EH (cell line): ENCODE measurements at regions not wholly inside any gene's neighbourhood (a gene's known extent, or its start where the extent isn't known, plus 50 kb on each side); places are given as distances from the start of the nearest gene placed in this dataset.

Source experiments
- DNase-seq: peaks from one replicate; pipeline ENCODE4 v3.0.0-alpha.2; 2015; ENCODE audit warnings: low read depth

DNA sequence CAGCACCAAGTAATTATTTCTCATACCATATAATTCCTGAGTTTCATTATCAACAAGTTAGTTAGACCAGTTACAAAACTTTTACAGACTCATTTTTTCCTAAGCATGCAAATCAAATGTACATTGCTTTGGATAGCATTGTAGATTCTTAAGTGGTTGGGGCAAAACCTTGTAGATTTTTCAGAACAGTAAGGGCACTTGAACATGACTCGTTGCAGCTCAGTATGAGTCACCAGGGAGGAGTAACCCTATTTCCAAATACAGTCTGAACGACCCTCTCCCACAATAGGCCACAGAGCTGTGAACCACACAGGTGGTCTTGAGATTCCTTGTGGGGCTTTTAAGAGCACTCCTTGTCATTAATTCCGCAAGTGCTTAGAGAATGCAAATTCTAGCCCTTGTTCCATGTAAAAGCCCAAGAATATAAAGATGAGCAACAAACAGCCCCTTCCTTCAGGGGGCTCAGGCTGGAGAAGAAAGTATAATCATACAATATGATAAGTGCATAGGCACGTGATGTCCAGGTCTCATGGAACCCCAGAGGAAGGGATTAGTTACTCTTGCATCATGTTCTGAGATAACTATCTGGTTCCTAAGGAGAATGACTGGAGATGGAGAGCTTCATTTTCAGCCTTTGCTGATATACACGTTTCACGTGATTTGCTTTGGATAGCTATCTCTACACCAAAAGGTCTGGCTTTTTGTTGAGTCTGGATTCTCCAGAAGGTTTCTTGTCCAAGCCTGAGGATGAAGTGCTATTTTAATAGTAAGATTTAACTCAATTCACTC, 295.7 kb downstream of the KCNN2 start:
- no peak for DNase-seq

DNA sequence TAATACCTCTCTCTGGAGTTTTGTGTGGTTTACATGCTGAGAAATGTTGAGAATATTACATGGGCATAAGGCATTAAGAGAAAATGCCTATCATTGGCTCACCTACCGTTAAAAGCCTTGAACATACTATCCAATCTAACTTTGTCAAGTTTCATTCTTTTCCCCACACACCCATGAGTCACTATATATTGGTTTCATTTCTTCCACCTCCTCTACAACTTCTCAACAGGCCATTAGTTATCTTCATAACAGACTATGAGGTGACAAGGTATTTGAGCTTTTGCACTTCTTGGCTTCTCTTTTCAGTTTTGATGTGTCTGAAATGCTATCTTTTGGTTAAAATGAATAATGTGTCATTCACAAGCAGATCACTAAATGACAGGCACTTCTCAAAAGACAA, 288.0 kb downstream of the KCNN2 start:
- no peak for DNase-seq

DNA sequence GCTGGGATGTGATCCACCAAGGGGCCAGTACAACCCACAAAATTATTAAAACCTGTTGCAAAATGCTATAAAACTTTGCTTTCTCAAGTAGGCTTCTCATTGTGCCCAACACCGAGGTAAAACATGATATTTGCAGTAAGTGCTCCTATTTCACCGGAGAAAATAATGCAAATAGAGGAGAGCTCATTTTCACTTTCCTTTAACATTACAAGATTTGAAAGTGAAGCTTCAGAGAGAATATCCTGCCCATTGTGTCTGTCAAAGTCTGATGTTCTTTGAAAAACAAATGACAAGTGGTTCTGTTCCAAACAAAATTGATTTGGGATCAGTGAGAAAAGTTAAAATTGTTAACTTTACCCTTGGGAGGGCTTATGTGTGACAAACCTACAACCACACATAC, 287.1 kb downstream of the KCNN2 start:
- DNase-seq, result no peak

DNA sequence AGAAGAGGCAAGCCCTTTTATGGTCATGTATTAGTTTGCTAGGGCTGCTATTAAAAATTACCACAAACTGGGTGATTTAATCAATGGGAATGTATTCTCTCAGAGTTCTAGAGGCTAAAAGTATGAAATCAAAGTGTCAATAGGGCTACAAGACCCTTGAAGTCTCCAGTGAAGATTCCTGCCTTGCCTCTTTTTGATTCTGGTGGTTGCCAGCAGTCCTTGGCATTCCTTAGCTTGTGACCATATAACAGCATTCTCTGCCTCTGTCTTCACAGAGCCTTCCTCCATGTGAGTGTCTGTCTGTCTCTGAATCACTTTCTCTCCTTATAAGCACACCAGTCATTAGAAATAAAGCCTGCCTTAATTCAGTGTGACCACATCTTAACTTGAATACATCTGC, 282.7 kb downstream of the KCNN2 start:
- no peak for DNase-seq

DNA sequence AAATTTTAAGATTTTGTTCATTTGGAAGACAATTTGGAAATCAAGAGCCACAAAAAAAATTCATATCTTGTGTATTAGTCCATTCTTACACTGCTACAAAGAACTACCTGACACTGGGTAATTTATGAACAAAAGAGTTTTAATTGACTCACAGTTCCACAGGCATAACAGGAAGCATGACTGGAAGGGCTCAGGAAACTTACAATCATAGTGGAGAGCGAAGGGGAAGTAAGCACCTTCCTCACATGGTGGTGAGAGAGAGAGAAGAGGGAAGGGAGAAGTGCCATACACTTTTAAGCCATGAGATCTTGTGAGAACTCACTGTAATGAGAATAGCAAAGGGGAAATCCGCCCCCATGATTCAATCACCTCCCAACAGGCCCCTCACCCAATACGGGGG, 274.4 kb downstream of the KCNN2 start:
- no peak for DNase-seq

DNA sequence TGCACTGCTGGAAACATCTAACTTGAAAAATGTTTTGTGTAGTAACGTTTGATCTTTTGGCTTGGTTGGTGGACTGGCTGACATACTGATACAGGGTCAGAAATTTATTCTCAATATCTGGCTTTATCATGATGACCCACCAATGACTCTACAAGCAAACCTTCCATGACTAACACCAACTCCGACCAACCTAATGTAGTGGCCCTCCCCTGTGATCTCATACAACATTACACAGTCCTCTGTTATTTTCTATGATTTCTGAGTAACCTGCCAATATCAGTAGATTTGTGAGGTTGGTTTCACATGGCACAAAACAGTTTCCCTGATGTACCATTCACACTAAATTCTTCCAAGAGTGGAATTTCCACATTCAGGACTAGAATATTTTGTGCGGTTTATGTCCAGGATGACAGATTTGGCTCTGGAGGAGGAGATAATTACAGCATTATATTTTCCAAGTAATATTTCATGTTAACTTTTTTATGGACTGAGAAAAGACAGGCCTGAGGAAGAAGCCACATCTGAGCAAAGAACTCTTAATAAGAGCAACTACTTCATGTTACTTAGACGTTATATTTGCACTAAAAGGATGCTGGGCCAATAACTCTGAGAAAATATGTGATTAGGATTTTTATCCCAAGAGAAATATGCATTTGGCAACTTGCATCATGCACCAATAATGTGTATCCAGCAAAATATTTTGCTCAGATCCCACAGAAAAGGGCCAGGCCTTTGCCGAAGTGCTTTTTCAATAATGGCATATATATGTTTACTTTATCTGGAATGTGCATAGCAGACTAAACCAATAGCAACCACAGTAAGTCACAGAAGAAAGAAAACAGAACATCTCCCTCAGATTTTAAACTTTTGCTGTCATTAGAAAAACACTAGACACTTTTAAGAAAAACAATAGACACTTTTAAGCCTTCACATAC, 273.4 kb downstream of the KCNN2 start:
- DNase-seq, result no peak

DNA sequence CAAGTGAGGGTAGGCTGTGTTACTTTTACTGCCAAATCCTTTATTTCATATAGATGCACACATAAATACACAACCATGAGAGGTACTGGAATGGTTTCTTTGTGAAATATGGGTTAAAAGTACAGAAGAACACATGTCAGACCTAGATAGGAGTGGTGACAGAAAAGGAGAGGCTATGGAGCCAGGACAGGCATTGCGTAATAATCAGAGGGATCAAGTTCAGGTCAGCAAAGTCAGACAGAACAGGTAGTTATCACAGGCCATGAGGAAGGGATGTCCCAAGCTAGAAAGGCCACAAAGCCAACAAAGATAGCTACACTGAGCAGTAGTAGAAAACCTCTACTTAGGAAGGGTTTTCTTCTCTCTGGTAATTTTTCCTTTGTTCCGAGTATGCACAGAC, 272.6 kb downstream of the KCNN2 start:
- DNase-seq, result no peak

DNA sequence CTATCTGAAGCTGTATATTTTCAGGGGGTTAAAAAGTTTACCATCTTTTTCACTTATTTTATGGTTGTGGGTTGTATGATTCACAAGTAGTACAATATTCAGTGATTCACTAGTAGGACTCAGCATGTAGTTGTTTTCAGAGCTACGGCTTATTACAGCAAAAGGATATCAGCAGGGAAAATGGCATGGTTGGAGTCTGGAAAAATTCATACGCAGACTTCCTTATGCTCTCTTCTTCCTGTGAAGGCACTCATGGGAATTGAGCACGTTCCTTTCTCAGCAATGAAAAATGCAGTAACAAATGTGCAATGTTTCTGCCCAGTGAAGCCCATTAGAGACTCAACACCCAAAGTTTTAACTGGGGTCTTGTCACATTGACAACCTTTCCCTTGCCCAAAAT, 250.5 kb downstream of the KCNN2 start:
- no peak for DNase-seq

DNA sequence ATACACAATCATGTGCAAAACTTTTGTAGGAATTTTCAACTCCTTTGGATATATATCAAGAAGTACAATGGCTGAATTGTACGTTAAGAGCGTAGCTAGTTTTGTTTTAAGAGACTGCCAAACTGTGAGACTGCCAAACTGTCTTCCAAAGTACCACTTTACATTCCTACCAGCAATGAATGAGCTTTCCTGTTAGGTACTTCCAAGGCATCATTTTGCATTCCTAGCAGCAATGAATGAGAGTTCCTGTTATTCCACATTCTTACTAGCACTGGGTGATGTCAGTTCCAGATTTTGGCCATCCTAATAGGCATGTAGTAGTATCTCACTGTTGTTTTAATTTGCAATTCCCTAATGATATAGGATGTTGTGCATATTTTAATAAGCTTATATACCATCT, 219.3 kb downstream of the KCNN2 start:
- DNase-seq, result no peak

DNA sequence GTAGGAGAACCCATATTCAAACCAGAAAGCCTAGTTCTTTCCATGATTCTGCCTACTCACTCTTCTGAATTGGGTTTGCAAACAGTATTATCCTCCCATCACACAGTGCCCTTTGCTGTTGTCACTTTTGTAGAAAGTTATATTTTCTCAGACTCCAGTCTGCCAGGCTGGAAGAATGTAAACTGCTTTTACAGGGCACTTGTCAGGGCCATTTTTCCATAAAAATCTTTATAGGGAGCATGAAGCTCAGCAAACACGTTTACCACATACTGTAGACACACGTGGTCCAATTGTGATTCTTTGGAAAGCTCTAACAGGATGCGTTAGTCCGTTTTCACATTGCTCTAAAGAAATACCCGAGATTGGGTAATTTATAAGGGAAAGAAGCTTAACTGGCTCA, 204.0 kb downstream of the KCNN2 start:
- DNase-seq, result no peak

DNA sequence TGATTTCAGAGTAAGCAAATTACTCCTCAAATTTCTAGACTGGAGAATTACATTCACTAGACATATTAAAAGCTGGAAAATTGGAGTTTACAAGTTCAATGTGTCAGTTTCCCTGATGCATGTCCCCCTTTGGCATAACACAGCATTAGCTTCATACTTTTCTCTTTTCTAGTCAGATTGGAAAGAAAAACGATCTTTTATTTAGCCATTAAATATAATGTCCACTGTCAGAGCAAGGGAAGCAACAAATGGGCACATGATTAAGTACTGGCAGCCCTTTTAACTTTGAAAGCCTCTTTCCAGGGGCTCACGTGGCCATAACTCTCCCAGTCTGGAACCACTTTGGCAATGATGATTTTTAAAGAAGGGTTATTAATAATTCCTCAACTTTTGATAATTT, 203.3 kb downstream of the KCNN2 start:
- DNase-seq, result no peak

DNA sequence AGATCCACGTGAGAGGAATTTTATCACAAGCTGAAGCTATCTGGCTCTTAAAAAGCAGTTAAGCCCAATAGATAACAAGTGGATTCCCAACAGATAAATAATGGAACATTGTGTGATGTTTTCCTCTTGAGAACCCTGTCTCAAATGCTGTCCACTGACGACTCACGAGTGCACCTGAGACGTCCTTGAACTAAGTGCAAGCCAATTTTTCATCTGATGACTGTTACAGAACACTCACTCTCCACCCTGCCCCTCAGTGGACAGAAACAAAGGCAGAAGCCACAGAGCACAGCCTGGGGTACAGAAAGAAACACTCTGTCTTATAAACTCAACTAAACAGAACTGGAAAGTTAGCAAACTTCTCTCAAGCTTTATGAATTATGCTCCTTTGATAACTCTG, 199.5 kb downstream of the KCNN2 start:
- DNase-seq, result no peak
